ENCODE measurements at regions not wholly inside any gene's neighbourhood (a gene's known extent, or its start where the extent isn't known, plus 50 kb on each side); places are given as distances from the start of the nearest gene placed in this dataset.
"Not testable (repeated sequence)": the region's sequence is repeated elsewhere in the genome, so short reads cannot be mapped to it uniquely, and the experiment has no call there.

DNA sequence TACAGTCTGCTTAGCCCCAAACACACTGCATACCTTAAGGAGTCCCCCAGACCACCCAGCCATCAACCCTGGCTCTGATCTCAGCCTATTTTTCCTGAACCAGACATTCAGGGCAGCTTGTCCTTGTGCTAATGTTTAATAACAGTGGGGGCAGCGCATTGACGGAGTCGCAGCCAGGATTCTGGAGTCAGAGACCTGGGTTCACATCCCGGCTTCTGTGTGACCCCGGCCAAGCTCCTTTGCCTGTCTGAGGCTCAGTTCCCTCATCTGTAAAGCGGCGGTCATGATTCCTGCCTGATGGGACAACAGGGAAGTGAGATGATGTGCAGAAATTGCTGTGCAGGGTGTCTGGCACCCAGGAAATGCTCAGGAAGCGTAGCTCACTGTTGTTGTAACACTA is 63.1 kb downstream of the MATN1 start:
- DNase-seq: no peak

GRCh38 chr1:30659702-30660101 is 63.7 kb downstream of the MATN1 start:
- no peak for DNase-seq

DNA sequence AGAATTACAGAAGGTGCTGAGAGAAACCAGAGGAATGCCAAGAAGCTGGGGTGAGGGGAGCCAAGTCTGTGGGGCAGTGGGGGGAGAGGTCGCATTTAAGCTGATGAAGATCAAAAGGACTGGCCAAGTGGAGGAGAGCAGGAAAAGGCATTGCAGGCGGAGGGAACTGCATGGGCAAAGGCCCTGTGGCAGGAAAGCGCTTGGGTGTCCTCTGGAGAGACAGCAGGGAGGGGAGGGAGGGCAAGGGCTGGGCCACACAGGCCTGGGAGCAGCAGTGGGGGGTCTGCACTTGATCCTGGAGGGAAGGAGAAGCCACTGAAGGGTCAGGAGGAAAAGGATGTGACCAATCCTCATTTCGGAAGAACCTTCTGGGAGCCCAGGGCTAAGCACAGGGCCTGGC is 65.0 kb downstream of the MATN1 start:
- not testable (repeated sequence) for DNase-seq

GRCh38 chr1:30658014-30658336 is 65.4 kb downstream of the MATN1 start:
- no peak for DNase-seq

DNA sequence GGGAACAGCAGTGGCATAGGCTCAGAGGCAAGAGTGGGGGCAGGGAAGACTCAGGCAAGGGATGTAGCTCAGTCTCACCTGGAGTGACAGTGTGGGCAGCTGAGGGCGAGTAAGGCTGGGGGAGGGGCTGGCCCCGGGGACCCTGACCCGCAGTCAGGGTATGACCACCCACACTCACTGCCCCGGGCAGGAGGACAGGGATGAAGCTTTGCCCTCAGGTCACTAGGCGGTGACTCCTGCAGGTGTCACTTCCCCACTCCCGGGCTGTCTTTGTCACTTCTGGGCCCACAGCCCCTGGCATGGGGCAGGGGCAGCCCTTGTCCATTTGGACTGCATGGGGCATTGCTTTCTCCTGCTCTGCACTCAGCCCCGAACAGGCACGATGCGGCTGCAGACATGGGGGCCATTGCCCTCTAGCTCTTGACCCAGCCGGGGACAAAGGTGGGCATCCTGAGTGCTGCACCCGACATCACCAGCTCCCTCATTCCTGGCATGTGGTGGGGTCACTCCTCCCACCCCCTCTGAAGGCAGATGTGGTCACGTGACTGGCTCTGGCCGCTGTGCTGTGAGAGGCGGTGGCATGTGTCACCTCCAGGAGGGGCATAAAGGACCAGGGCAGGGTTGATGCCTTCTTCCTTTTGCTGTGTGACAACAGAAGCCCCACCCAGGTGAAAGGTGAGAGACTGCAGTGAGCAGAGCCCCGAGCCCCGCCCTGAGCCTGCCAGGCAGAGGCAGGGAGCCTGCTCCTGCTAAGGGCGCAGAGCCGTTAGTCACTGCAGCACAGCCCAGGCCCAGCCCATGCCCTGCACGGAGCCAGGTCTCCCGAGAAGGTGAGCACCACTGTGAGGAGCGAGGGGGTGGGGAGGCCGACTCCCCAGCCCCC is 66.0 kb downstream of the MATN1 start:
- DNase-seq: no peak

- DNase-seq: no peak
These were observed 67.0 kb downstream of the MATN1 start for GRCh38 chr1:30656171-30656940.

- no peak for DNase-seq
These were observed 67.7 kb downstream of the MATN1 start for GRCh38 chr1:30655672-30656071.

DNA sequence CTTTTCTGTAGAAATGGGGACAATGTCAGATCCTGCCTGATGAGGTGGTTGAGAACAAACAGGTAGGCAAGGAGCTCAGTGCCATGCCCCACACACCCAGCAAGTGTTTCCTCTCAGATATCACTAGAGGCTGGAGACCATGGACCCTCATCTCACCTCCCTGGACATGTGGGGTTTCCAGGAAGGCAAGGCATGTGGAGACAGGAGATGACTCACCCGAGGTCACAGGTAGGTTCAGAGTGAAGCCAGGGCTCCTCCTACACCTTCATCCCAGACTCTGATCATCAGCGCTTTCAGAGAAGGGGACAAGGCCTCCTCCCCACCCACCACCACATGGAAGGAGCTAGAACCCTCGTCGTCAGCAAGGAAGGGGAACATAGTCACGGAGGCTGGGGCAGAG is 69.2 kb downstream of the MATN1 start:
- no peak for DNase-seq

GRCh38 chr1:30652152-30652841 is 71.1 kb downstream of the MATN1 start:
- no peak for DNase-seq

GRCh38 chr1:30651395-30651794 is 72.0 kb downstream of the MATN1 start:
- not testable (repeated sequence) for DNase-seq

DNA sequence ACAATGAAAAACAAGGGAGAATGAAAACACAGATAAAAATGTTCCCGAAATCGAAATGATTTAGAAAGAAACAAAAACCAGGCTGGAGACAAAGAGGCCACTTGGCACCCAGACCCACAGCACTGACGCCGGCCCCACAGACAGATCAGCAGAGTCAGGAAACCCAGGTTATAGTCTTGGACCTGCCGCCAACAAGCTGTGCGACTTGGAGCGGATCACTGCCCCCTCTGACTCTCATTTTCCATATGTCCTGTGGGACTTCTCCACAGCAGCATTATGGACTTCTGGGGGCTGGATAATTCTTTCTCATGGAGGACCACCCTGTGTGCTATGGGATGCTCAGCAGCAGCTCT is 72.4 kb downstream of the MATN1 start:
- no peak for DNase-seq

DNA sequence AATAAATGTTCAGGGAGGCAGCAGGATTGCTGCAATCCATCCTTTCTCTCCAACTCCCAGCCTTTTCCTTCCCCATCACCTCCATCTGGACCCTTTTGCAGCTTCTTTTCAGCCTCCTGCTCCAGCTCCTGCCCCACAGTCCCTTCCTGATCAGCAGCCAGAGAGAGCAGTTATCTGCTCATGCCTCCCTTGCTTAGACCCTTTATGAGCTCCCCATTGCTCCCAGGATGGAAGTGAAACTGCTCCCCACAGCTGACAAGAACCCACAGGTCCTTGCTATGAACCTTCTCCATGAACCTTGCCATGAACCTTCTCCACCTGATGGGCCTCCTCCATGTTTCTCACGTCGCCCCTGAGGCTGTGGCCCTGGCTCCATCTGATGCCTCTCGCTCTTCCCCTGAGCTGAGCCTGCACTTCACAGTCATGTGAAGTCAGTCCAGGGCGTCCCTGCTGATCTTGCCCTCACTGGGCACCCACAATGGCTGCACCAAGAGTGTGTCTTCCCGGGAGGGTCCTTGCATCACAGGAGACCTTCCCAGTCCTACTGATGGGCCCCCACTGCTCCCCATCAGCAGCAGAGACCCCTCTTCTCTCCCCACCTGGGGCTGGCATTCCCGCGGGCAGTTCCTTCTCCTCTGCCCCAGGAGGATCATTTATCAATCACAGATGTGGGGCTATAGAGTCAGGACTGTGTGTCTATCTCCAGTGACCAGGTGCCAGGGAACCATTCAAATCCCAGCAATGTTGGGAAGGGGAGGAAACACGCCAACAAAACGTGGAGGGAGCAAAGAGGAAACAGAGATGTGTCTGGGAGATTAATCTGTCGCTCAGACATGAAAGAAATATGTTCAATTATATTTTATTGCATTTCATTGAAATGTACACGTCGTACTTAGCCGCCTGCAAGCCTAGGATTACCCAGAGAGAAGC is 73.1 kb downstream of the MATN1 start:
- no peak for DNase-seq

DNA sequence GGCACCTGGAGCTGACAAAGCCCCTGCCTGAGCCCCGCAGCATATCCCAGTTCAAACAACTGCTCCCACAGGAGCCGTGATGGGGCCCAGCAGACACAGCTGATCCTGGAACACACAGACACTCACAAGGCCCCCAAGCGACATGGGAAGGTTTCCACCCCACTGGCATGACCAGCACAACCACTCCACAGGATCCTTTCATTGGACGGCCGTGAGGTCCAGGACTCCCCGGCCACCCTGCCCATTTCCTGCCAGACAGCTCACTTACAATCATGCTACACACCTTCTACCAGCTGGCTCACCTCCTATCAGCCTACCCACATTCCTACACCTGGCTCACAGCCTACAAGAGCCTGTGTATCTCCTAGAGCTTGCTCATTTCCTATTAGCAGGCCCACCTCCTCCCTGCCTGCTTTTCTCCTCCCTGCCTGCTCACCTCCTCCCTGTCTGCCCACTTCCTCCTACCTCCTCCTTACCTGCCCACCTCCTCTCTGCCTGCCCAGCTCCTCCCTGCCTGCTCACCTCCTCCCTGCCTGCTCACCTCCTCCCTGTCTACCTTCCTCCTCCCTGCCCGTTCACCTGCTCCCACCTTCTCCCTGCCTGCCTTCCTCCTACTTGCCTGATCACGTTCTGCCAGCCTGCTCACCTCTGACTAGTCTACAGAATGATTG is 73.9 kb downstream of the MATN1 start:
- DNase-seq: no peak

GRCh38 chr1:30648408-30649000 is 74.9 kb downstream of the MATN1 start:
- no peak for DNase-seq

- no peak for DNase-seq
These were observed 77.6 kb downstream of the MATN1 start for GRCh38 chr1:30645807-30646206.

- DNase-seq: no peak
These were observed 80.8 kb downstream of the MATN1 start for GRCh38 chr1:30642391-30643120.

GRCh38 chr1:30641572-30642353 is 81.6 kb downstream of the MATN1 start:
- no peak for DNase-seq

DNA sequence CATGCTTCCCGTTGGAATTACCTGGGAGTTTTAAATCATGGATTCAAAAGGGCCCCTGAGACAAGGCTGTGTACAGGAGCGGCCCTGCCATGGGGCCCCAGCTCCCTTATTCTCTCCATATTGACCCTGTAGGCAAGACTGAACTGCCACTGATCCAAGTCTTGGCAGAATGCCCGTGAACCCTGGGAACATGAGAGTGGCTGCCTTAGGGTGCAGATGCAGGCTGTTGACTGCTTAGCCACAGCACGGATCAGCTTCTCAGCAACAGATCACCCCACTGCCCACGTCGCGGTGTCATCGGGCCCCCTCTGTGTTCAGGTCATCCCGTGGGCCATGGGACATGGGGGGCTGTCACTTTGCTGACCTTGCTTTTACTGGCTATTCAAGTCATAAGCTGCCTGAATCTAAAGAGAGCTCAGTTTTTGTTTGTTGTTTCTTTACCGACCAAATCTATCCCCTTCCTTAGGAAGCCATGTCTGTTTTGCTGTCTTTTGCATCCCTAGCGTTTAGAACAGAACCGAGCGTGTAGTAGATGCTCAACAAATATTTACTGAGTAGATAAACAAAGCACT is 83.4 kb downstream of the MATN1 start:
- no peak for DNase-seq

DNA sequence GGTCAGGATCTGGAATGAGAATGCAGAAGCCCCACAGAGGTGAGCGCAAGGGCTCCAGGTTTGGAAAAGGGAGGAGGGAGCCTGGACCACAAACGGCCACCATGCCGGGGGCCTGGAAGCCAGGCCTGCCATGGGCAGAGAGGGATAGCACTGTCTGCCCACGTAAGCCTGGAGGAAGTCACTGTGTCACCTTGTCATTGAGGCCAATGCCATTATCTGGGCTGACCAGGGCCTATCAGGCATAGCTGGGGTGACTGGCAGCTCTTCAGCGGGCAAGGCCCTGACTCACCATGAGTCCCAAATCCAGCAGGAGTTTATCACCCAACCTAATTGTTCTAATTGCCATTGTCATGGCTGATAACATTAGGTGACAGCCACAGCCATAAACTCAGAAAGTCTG is 84.6 kb downstream of the MATN1 start:
- no peak for DNase-seq

DNA sequence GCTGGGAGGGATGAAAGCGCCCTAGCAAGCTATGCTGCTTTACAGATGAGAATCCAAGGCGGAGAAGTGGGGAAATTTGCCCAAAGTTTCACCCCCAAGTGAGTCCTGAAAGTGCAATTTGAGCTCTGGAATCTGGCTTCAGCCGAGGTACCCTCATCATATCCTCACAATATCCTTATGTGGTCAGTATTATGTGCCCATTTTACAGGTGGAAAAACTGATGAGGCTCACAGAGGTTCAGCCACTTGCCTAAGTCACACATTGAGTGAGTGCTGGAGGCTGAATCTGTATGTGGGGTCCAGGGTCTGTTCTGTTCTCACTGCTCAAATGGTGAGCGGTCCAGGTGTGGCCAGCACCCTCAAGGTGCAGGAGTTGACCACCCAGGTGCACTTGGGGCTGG is 85.3 kb downstream of the MATN1 start:
- DNase-seq: no peak

Measured in NCI-H1694 (cell line).